8988T (cell line): ENCODE measurements at regions not wholly inside any gene's neighbourhood (a gene's known extent, or its start where the extent isn't known, plus 50 kb on each side); places are given as distances from the start of the nearest gene placed in this dataset.
"Not testable (repeated sequence)": the region's sequence is repeated elsewhere in the genome, so short reads cannot be mapped to it uniquely, and the experiment has no call there.

Experiments
- DNase-seq: peaks from one replicate; pipeline ENCODE4 v3.0.0; 2011

GRCh38 chr6:71360556-71361335 lies 72.1 kb downstream of the OGFRL1 start:
- not testable (repeated sequence) for DNase-seq

GRCh38 chr6:71364889-71365542 lies 76.4 kb downstream of the OGFRL1 start:
- DNase-seq: no peak

GRCh38 chr6:71367756-71368155 lies 79.1 kb downstream of the OGFRL1 start:
- no peak for DNase-seq

- no peak for DNase-seq
Observed at GRCh38 chr6:71368284-71368683, 79.7 kb downstream of the OGFRL1 start.

GRCh38 chr6:71371559-71371958 lies 82.9 kb downstream of the OGFRL1 start:
- DNase-seq: no peak

- DNase-seq: no peak
Observed at GRCh38 chr6:71373943-71374342, 85.3 kb downstream of the OGFRL1 start.

GRCh38 chr6:71375676-71376075 lies 87.1 kb downstream of the OGFRL1 start:
- DNase-seq: no peak

- DNase-seq: no peak
Observed at GRCh38 chr6:71376830-71377229, 88.2 kb downstream of the OGFRL1 start.

- DNase-seq: no peak
Observed at GRCh38 chr6:71383476-71383875, 94.9 kb downstream of the OGFRL1 start.

- DNase-seq: no peak
Observed at GRCh38 chr6:71383901-71384489, 95.4 kb downstream of the OGFRL1 start.

- DNase-seq: no peak
Observed at GRCh38 chr6:71385111-71385822, 96.7 kb downstream of the OGFRL1 start.

- no peak for DNase-seq
Observed at GRCh38 chr6:71386215-71386614, 97.6 kb downstream of the OGFRL1 start.

GRCh38 chr6:71387179-71387578 lies 98.6 kb downstream of the OGFRL1 start:
- no peak for DNase-seq

GRCh38 chr6:71388068-71388744 lies 99.6 kb downstream of the OGFRL1 start:
- no peak for DNase-seq

- no peak for DNase-seq
Observed at GRCh38 chr6:71388856-71389527, 100.4 kb downstream of the OGFRL1 start.

- no peak for DNase-seq
Observed at GRCh38 chr6:71391126-71391525, 102.5 kb downstream of the OGFRL1 start.

- no peak for DNase-seq
Observed at GRCh38 chr6:71392276-71392675, 103.7 kb downstream of the OGFRL1 start.

- no peak for DNase-seq
Observed at GRCh38 chr6:71393471-71393870, 104.9 kb downstream of the OGFRL1 start.

GRCh38 chr6:71393981-71394432 lies 105.4 kb downstream of the OGFRL1 start:
- DNase-seq: no peak

- DNase-seq: no peak
Observed at GRCh38 chr6:71394926-71395325, 106.3 kb downstream of the OGFRL1 start.

- DNase-seq: no peak
Observed at GRCh38 chr6:71395731-71396409, 107.3 kb downstream of the OGFRL1 start.

- no peak for DNase-seq
Observed at GRCh38 chr6:71396410-71396801, 107.8 kb downstream of the OGFRL1 start.
